GM23338 (cell line): ENCODE measurements at regions not wholly inside any gene's neighbourhood (a gene's known extent, or its start where the extent isn't known, plus 50 kb on each side); places are given as distances from the start of the nearest gene placed in this dataset.

Experiments used
- ATAC-seq: fragments of 200-7000 bp; cut with Tn5 transposase; 3 replicates; pipeline ENCODE4 v1.9.1; 2020
- DNase-seq: peaks from one replicate; pipeline ENCODE4 v3.0.0-alpha.2; 2015; ENCODE audit warnings: low spot score
- H2AFZ ChIP-seq: fragments of 200-600 bp; sonication (generic); 2 replicates; pipeline ENCODE4 v1.8.0; 2016; ENCODE audit warnings: antibody characterized with exemption, mild to moderate bottlenecking, moderate library complexity
- H3F3A ChIP-seq: fragments of 200-600 bp; sonication (generic); replicated peaks from 2 replicates; pipeline ENCODE4 v1.8.0; 2017; ENCODE audit warnings: antibody characterized with exemption, mixed run types, low read depth
- H3K27ac ChIP-seq: fragments of 200-600 bp; sonication (generic); 2 replicates; pipeline ENCODE4 v1.6.1; 2016; ENCODE audit warnings: low read depth
- H3K27me3 ChIP-seq: fragments of 200-600 bp; sonication (generic); 2 replicates; pipeline ENCODE4 v1.8.0; 2016; ENCODE audit warnings: mild to moderate bottlenecking, mixed run types, moderate library complexity; ENCODE audit not compliant: insufficient read depth
- H3K36me3 ChIP-seq: fragments of 200-600 bp; sonication (generic); 2 replicates; pipeline ENCODE4 v1.8.0; 2016; ENCODE audit warnings: mild to moderate bottlenecking; ENCODE audit not compliant: insufficient read depth
- H3K4me1 ChIP-seq: fragments of 200-600 bp; sonication (generic); 2 replicates; pipeline ENCODE4 v1.8.0; 2016; ENCODE audit warnings: mild to moderate bottlenecking, moderate library complexity; ENCODE audit not compliant: insufficient read depth
- H3K4me2 ChIP-seq: fragments of 200-600 bp; sonication (generic); 2 replicates; pipeline ENCODE4 v1.7.1; 2017; ENCODE audit warnings: mixed run types
- H3K4me3 ChIP-seq: fragments of 200-600 bp; sonication (generic); 2 replicates; pipeline ENCODE4 v1.6.1; 2016; ENCODE audit warnings: mixed run types
- H3K79me2 ChIP-seq: fragments of 200-600 bp; sonication (generic); replicated peaks from 2 replicates; pipeline ENCODE4 v1.8.0; 2017; ENCODE audit warnings: mild to moderate bottlenecking; ENCODE audit not compliant: insufficient read depth
- H3K9me2 ChIP-seq: fragments of 200-600 bp; sonication (generic); 2 replicates; pipeline ENCODE4 v1.8.0; 2017; ENCODE audit not compliant: insufficient read depth
- H4K20me1 ChIP-seq: fragments of 200-600 bp; sonication (generic); replicated peaks from 2 replicates; pipeline ENCODE4 v1.8.0; 2017; ENCODE audit warnings: mild to moderate bottlenecking; ENCODE audit not compliant: insufficient read depth
- H3K27ac Mint-ChIP-seq: 2 replicates; pipeline ENCODE4 v1.8.0; 2020; ENCODE audit warnings: inconsistent platforms, mild to moderate bottlenecking, moderate library complexity, mixed read lengths
- H3K27me3 Mint-ChIP-seq: 3 replicates; pipeline ENCODE4 v1.8.0; 2022; ENCODE audit warnings: low read depth, mild to moderate bottlenecking, moderate library complexity, mixed read lengths, inconsistent platforms; ENCODE audit not compliant: insufficient read depth, poor library complexity
- H3K36me3 Mint-ChIP-seq: 3 replicates; pipeline ENCODE4 v1.8.0; 2021; ENCODE audit warnings: low read depth, mild to moderate bottlenecking, inconsistent platforms, moderate library complexity, mixed read lengths
- H3K4me1 Mint-ChIP-seq: 3 replicates; pipeline ENCODE4 v1.8.0; 2020; ENCODE audit warnings: mild to moderate bottlenecking, inconsistent platforms, mixed read lengths
- H3K4me3 Mint-ChIP-seq: 3 replicates; pipeline ENCODE4 v1.8.0; 2021; ENCODE audit warnings: moderate library complexity, mild to moderate bottlenecking, inconsistent platforms, mixed read lengths
- H3K9me3 Mint-ChIP-seq: 3 replicates; pipeline ENCODE4 v1.8.0; 2020; ENCODE audit warnings: moderate library complexity, mild to moderate bottlenecking, inconsistent platforms, mixed read lengths
- CREB1 ChIP-seq: fragments of 250-450 bp; sonication (Bioruptor Pico); IDR thresholded peaks from 2 replicates; pipeline ENCODE4 v1.5.0; 2020; ENCODE audit warnings: low read depth, mild to moderate bottlenecking, moderate library complexity
- CTCF ChIP-seq, 2 experiments: fragments of 200-600 bp in 1 of 2; sonication (generic) in 1 of 2; conservative IDR thresholded peaks; 2 replicates each; pipeline versions ENCODE4 v1.5.1 to v1.6.1; 2016 to 2017; ENCODE audit warnings: antibody characterized with exemption in 2 of 2, low read depth in 2 of 2, mild to moderate bottlenecking in 2 of 2, moderate library complexity in 1 of 2
- ETS1 ChIP-seq: IDR thresholded peaks from 2 replicates; pipeline ENCODE4 v1.6.1; 2016; ENCODE audit warnings: antibody characterized with exemption
- EZH2phosphoT487 ChIP-seq: fragments of 200-600 bp; sonication (generic); IDR thresholded peaks from one replicate; pipeline ENCODE4 v1.8.1; 2018; ENCODE audit warnings: antibody characterized with exemption; ENCODE audit not compliant: unreplicated experiment
- NANOG ChIP-seq: IDR thresholded peaks from 2 replicates; pipeline ENCODE4 v1.6.1; 2016; ENCODE audit warnings: antibody characterized with exemption, borderline replicate concordance
- ZNF114 ChIP-seq: fragments of 250-450 bp; sonication (Bioruptor Pico); IDR thresholded peaks from 2 replicates; pipeline ENCODE4 v1.5.0; 2020; ENCODE audit warnings: mild to moderate bottlenecking, moderate library complexity
- ZNF331 ChIP-seq: fragments of 250-450 bp; sonication (Bioruptor Pico); IDR thresholded peaks from 2 replicates; pipeline ENCODE4 v1.5.0; 2020; ENCODE audit warnings: low read depth, mild to moderate bottlenecking, moderate library complexity
- ZNF462 ChIP-seq: fragments of 250-450 bp; sonication (Bioruptor Pico); IDR thresholded peaks from 2 replicates; pipeline ENCODE4 v1.5.0; 2020; ENCODE audit warnings: mild to moderate bottlenecking, moderate library complexity

GRCh38 chr7:42833411-42833810 lies 78.5 kb downstream of the C7orf25 start (continued):
- TF ChIP-seq ZNF462 (CRISPR knock-in tag) (no peak), NANOG (no peak), ZNF331 (CRISPR knock-in tag) (no peak), CREB1 (no peak), ETS1 (no peak), ZNF114 (CRISPR knock-in tag) (no peak), EZH2phosphoT487 (no peak)

- no peak for ATAC-seq
- H3K9me2 ChIP-seq: no peaks in the 10 kb centered on the region
- TF ChIP-seq ZNF114 (CRISPR knock-in tag): no peak
- no peak for TF ChIP-seq CTCF (conservative IDR thresholded peaks at IDR 0.05; ENCODE audit: low read depth in 2 of 2)
Observed at GRCh38 chr7:42832667-42833066, 79.2 kb downstream of the C7orf25 start.

More at GRCh38 chr7:42832667-42833066, 79.2 kb downstream of the C7orf25 start:
- H3K4me3 Mint-ChIP-seq: no peak overlapping the region
- peak overlapping the region; percentile 48; the same call in 1 of the 2 replicates for H2AFZ ChIP-seq
- no peak overlapping the region for H3K4me3 ChIP-seq
- no peaks in the 10 kb centered on the region for H3F3A ChIP-seq
- H3K36me3 Mint-ChIP-seq: no peaks in the 10 kb centered on the region
- H3K4me1 Mint-ChIP-seq: peaks cover 2% of the 10 kb centered on the region; the same call in 2 of the 3 replicates
- no peak overlapping the region for H3K27ac ChIP-seq
- no peak for DNase-seq
- no peaks in the 10 kb centered on the region for H4K20me1 ChIP-seq
- no peaks in the 10 kb centered on the region for H3K9me3 Mint-ChIP-seq
- no peaks in the 10 kb centered on the region for H3K36me3 ChIP-seq
- no peaks in the 10 kb centered on the region for H3K27me3 Mint-ChIP-seq
- H3K27ac Mint-ChIP-seq: no peak overlapping the region
- H3K27me3 ChIP-seq: no peaks in the 10 kb centered on the region
- H3K79me2 ChIP-seq: no peaks in the 10 kb centered on the region
- H3K4me1 ChIP-seq: 0 out of 2 replicates have a peak, but pooled peaks cover 6% of the 10 kb centered on the region
- no peak overlapping the region for H3K4me2 ChIP-seq
